Fibroblast of the aortic adventitia (primary cell): ENCODE measurements at regions not wholly inside any gene's neighbourhood (a gene's known extent, or its start where the extent isn't known, plus 50 kb on each side); places are given as distances from the start of the nearest gene placed in this dataset.

Experiments used
- DNase-seq: peaks from one replicate; pipeline ENCODE4 v3.0.0-alpha.2; 2010; ENCODE audit warnings: low read depth
- H3K4me3 ChIP-seq: 2 replicates; pipeline ENCODE4 v1.5.1; 2011; ENCODE audit warnings: low read depth, mild to moderate bottlenecking, control low read depth, low read length, moderate library complexity
- TF ChIP-seq, protein P1 (sequence below): IDR thresholded peaks from 2 replicates; pipeline ENCODE4 v1.5.1; 2011; ENCODE audit warnings: mild to moderate bottlenecking, low read length, control low read depth, inconsistent platforms; ENCODE audit not compliant: insufficient read depth

DNA sequence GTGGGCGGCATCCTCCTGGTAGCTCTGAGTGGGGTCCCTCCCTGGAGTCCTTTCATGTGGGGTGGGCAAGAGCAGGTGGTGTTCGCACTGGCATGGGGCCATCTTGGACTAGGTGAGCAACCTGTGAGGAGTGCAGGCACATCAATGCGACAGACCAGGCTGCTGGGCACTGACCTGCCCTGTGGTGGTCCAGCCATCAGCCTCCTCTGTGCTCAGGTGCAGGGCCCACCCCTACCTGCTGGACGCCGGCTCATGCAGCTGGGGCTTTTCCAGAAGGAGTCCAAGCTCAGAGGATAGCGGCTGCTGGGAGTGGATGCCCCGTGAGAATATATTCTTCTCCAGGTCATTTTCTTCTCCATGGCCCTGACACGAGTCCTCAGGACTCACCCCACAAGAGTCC, 424.4 kb downstream of the GLRX3 start:
- DNase-seq, result no peak
- TF ChIP-seq, protein P1, sequence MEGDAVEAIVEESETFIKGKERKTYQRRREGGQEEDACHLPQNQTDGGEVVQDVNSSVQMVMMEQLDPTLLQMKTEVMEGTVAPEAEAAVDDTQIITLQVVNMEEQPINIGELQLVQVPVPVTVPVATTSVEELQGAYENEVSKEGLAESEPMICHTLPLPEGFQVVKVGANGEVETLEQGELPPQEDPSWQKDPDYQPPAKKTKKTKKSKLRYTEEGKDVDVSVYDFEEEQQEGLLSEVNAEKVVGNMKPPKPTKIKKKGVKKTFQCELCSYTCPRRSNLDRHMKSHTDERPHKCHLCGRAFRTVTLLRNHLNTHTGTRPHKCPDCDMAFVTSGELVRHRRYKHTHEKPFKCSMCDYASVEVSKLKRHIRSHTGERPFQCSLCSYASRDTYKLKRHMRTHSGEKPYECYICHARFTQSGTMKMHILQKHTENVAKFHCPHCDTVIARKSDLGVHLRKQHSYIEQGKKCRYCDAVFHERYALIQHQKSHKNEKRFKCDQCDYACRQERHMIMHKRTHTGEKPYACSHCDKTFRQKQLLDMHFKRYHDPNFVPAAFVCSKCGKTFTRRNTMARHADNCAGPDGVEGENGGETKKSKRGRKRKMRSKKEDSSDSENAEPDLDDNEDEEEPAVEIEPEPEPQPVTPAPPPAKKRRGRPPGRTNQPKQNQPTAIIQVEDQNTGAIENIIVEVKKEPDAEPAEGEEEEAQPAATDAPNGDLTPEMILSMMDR, result no peak
- H3K4me3 ChIP-seq, result no peak overlapping the region

DNA sequence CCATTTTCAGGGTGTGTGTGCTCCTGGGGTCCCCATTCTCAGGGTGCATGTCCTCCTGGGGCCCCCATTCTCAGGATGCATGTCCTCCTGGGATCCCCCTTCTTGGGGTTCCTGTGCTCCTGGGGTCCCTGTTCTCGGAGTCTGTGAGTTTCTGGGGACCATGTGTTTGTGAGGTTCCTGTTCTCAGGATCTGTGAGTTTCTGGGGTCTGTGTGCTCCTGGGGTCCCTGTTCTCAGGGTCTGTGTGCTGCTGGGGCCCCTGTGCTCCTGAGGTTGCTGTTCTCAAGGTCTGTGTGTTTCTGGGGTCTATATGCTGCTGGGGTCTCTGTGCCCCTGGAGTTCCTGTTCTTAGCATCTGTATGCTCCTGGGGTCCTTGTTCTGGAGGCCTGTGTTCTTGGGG, 425.5 kb downstream of the GLRX3 start:
- TF ChIP-seq, protein P1, result no peak
- no peak for DNase-seq
- no peak overlapping the region for H3K4me3 ChIP-seq

DNA sequence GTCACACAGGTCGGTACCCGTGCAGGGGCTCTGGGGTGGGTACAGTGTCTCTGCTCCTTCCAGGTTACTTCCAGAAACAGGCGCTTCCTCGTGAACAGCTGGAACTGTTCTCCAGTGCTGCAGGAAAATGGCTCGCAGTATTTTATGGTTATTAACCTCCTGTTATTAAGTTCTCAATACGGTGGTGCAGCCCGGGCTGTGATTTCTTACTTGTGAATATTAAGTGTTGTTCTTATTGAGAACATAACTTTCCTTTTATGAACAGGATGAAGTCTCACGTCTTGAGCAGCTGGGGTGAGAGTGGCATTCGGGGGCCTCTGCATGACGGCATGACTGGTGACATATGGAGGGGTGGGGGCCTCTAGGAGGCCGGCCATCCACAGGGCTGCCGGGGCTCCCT, 430.8 kb downstream of the GLRX3 start:
- DNase-seq, result no peak
- TF ChIP-seq, protein P1, result no peak

DNA sequence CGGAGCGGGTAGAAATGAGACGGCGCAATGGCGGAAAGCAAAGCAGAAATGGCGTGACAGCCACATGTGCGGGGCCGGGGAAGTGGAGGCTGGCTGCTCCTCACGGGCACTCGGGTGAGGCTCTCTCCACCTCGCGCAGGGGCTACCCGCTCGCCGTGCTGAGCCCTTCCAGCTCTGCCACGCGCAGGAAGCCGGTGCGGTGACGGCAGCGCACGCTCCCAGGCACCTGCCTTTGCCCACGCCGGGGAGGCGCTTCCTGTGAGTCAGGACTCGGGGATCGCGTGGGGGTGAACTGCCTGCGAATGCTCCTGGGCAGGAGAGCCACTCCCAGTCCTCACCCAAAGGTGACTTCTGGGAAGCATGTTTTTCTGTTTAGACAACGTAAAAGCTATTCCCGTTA, 431.2 kb downstream of the GLRX3 start:
- H3K4me3 ChIP-seq, result no peak overlapping the region
- DNase-seq, result no peak
- TF ChIP-seq, protein P1, result no peak

More for the DNA sequence above, 430.8 kb downstream of the GLRX3 start:
- H3K4me3 ChIP-seq, result no peak overlapping the region

DNA sequence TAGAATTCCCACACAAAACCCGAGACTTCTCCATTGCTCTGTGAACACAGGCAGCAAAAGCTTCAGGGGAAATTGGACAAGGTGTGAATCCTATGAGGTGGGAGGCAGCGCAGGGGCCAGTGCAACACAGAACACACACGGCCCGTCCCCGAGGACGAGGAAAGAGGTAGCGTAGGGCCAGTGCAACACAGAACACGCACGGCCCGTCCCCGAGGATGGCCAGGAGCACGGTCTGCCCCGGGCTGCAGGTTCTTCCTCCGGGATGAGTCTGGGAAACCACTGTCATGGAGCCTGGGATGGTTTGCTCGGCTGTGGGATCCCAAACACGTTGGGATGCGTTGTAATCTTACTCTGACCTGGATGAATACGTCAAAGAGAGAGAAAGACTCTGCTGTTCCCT, 432.1 kb downstream of the GLRX3 start:
- no peak overlapping the region for H3K4me3 ChIP-seq
- no peak for DNase-seq
- TF ChIP-seq, protein P1, result no peak

DNA sequence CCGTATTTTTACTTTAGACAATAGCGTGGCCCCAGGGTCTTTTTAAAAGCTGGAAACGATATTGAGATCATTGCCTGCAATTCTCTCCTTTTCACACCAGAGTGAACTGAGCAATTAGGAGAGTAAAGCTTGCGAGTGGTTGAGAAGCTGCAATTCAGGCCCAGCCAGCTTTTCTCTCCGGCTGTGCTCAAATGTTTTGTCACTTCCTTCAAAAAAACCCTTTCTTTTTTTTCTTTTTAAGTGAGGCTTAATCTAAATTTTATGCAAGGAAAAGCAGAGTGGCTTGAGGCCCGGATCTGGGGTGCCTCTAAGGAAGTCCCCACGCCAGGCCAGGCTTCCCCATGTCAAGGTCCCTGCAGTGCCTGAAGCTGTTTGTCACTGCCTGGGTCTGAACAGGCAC, 433.9 kb downstream of the GLRX3 start:
- no peak overlapping the region for H3K4me3 ChIP-seq
- TF ChIP-seq, protein P1, result no peak
- no peak for DNase-seq

DNA sequence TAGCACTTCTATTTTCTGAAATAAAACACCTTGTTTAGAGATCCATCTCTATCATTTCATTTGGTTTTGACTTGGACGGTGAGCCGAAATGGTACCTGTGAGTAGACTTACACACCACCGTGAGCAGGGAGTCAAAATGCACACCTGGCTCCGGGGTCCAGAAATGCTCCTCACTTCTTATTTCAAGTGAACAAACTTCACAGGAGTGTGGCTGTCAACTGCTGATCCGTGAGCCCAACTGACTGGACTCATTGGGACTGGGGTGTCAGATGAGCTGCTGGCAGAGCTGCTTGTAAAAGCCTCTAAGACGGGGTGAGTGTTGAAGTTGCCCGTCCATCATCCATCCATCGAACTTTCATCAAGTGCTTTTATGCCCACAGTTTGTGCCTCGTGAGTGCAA, 435.5 kb downstream of the GLRX3 start:
- TF ChIP-seq, protein P1, result no peak
- no peak overlapping the region for H3K4me3 ChIP-seq
- DNase-seq, result no peak
